ENCODE measurements at regions not wholly inside any gene's neighbourhood (a gene's known extent, or its start where the extent isn't known, plus 50 kb on each side); places are given as distances from the start of the nearest gene placed in this dataset.

GRCh38 chr3:25235031-25235430, 193.0 kb upstream of the RARB start:
- DNase-seq: no peak

- DNase-seq: no peak
Measured at GRCh38 chr3:25235466-25235865, 192.6 kb upstream of the RARB start.

- no peak for DNase-seq
Measured at GRCh38 chr3:25237602-25238001, 190.5 kb upstream of the RARB start.

DNA sequence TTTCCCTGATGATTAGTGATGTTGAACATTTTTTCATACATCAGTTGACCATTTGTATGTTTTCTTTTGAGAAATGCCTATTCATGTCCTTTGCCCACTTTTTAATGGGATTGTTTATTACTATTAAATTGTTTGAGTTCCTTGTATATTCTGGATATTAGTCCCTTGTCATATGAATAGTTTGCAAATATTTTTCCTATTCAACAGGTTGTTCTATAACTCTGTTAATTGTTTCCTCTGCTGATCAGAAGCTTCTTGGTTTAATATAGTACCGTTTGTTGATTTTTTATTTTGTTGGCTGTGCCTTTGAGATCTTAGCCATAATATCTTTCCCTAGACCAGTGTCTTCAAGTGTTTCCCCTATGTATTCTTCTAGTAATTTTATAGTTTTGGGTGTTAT, 189.0 kb upstream of the RARB start:
- DNase-seq: no peak

DNA sequence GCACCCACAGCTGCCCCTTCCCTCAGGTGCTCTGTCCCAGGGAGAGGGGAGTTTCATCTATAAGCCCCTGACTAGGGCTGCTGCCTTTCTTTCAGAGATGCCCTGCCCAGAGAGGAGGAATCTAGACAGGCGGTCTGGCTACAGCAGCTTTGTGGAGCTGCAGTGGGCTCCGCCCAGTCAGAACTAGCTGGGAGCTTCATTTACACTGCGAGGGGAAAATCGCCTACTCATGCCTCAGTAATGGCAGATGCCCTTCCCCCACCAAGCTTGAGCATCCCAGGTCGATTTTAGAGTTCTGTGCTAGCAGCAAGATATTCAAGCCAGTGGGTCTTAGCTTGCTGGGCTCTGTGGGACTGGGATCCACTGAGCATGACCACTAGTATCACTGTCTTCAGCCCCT, 181.2 kb upstream of the RARB start:
- no peak for DNase-seq

DNA sequence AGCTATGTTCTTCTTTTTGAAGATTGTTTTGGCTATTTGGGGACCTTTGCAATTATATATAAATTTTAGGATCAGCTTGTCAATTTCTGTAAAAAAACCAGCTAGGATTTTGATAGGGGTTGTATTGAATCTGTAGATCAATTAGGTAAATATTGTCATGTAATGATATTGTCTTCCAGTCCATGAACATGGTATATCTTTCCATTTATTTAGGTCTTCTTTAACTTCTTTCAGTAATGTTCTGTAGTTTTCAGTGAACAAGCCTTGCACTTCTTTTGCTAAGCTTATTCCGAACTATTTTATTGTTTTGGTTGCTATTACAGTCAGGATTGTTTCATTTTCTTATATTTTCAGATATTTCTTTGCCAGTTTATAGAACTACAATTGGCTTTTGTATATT, 175.8 kb upstream of the RARB start:
- DNase-seq: no peak

GRCh38 chr3:25257026-25257425, 171.0 kb upstream of the RARB start:
- DNase-seq: no peak

- DNase-seq: no peak
Measured at GRCh38 chr3:25259871-25260270, 168.2 kb upstream of the RARB start.

DNA sequence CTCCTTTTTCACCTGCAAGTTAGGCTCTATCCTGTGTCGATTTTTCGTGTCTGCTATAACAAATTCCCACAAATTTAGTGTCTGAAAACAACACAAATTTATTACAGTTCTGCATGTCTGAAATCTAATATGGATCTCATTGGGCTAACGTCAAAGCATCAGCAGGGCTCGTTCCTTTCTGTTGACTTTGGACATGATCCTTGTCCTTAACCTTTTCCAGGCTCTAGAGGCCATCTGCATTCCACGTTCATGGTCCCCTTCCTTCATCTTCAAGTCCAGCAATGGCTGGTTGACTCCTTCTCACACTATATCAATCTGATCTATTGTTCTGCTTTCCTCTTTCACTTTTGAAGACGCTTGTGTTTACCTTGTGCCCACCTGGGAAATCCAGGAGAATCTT, 165.7 kb upstream of the RARB start:
- DNase-seq: no peak

DNA sequence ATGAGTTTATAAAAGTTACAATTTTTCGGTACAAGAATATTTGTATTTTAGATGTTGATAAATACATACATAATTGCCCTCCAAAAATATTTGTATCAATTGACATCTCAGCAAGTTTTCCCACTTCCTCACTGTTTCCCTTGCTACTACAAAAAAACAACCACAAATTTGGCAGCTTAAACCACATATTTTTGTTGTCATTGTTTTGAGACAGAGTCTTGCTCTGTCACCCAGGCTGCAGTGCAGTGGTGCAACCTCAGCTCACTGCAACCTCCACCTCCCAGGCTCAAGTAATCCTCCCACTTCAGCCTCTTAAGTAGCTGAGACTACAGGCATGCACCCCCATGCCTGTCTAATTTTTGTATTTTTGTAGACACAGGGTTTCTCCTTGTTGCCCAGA, 162.8 kb upstream of the RARB start:
- DNase-seq: no peak

GRCh38 chr3:25266677-25267076, 161.4 kb upstream of the RARB start:
- DNase-seq: no peak

GRCh38 chr3:25272090-25272489, 156.0 kb upstream of the RARB start:
- DNase-seq: no peak

DNA sequence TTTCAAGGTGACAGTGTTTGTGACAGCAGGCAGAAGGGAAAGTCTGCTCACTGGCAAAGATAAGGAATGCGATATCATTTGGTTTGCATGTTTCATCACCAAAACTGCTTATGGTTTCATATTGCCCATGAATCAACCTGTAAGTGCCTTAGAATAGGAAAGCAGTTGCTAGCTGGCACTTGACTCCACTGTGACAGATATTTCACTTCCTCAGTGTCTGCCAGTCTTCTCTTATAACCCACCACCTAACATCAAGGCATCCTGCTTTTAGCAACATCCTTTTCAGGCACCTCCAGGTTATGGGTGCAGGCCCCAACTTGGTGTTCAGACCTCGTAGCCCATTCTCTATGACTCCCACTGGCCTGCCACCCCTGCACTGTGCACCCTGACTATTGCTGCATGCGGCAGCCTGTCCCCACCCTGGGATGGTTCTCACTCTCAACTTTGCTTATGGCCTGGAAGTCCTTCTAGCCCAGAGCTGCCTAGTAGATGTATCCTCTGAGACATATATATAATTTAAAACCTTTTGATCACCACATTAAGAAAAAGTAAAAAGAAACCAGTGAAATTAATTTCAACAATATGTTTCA, 154.4 kb upstream of the RARB start:
- no peak for DNase-seq

DNA sequence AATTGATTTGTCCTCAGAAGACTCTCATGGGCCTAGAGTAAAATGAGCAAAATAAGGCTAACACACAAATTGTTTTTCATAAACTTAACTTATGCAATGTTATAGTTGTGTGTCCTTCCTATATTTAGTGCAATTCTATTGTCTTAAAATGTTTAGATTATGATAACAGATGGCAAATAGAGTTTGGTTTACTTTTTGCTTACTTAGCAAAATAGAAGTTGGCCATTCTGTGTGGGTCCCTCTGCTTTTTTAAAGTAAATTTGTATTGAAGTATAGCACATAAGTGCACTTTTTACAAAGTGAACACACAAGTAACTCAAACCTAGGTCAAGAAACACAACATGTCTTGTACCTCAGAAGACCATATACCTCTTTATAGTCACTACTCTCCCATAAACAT, 150.6 kb upstream of the RARB start:
- no peak for DNase-seq

DNA sequence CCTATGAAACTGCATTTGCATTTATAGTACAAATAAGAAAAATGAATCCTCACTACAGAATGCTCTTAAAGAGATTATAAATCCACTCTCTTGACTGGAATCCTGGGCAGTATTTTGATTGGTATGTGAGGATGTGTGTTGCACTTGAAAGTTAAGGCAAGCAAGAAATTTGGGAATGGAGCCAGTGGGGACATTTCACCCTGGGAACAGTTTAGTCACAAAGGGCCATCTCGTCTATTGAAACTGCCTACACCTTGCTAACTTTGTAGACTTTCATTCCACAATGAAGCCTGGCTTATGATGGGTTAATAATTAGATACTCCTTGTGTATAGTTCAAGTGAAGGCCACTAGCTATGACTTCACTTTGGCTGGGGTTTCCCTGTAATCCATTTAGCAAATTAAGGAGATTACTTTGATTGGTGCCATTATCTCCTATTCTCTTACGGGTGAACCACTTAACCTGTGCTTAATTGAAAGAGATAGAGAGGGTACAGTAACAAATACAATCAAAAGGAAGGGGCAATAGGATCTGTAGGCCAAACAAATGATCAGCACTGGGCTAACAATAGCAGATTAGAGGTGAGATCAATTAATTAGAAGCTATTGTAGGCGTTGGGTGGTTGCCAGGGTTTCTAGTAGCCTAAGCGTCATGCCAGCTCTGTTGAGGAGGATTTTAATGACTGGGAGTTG, 146.9 kb upstream of the RARB start:
- DNase-seq: no peak

GRCh38 chr3:25281732-25282126, 146.3 kb upstream of the RARB start:
- DNase-seq: no peak

DNA sequence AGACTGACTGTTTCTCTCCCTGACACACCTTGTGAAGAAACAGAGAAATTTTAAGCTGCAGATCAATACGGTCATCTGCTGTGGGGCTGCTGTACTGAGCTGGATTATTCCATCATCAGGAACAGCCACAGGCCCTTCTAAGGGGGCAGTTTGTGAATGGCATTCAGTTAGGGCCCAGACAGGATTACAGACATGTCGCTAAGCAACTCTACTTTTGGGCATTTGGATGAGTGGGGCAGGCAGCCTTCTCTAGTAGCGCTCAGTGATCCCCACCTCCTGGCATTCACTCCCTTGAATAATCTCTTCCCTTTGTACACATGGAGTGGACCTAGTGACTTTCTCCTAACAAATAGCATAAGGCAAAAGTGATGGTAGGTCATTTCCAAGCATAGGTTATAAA, 144.4 kb upstream of the RARB start:
- DNase-seq: no peak

- DNase-seq: no peak
Measured at GRCh38 chr3:25284249-25284648, 143.8 kb upstream of the RARB start.

GRCh38 chr3:25287291-25287884, 140.7 kb upstream of the RARB start:
- peak; percentile 26 for DNase-seq

DNA sequence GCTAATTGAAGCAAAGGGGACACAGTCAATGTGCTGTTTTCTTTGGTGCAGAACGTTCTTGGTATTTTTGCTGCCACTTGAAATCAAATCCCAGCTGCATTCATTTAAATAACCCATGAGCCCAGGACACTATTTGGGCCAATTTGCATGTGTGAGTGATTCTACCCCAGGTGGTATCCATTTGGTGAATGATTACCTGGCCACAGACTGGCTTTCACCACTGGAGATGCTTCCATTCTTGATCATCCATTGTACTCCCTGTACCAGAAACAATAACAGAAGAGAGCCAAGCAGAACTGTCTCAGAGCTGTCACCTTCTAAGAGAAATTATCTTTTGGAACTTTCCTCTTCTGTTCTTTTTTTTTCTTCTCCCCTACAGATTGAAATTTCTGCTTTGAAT, 139.7 kb upstream of the RARB start:
- no peak for DNase-seq

DNA sequence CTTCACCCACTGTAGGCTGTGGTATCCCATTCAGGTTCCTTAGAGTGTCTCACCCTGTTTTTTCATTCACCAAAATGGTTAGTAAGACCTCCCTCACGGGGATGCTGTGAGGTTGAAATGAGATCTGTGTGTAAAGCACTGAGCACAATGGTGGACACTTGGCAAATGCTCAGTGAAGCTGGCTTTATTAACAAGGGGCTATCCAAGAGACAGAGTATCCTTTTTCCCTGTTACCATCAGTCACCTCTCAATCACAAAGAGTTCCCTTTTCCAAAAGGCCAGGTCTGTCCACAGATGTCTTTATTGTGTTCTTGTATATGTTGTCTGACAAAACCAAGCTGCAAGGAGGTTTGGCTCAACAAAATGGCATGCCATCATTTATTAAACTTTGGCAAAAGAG, 138.9 kb upstream of the RARB start:
- no peak for DNase-seq

- DNase-seq: no peak
Measured at GRCh38 chr3:25289663-25290062, 138.4 kb upstream of the RARB start.

DNA sequence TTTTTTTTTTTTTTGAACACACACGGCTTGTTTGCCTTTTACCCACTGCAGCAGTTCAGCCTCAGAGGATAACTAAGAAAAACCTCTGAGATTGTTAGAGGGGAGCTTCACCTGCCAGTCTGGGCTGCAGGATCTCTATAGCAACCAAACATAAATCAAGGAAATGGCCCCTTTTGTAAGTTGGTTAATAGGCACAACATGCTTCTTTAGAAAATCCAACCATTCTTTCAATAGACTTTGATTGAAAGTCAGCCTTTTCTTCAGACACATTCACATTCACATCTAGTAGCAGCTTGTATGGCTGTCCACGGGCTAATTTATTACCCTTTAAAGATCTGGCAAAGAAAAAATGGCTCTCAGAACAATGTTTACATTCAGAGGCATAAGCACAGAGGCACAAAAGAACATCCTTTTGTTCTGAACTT, 136.6 kb upstream of the RARB start:
- DNase-seq: no peak

DNA sequence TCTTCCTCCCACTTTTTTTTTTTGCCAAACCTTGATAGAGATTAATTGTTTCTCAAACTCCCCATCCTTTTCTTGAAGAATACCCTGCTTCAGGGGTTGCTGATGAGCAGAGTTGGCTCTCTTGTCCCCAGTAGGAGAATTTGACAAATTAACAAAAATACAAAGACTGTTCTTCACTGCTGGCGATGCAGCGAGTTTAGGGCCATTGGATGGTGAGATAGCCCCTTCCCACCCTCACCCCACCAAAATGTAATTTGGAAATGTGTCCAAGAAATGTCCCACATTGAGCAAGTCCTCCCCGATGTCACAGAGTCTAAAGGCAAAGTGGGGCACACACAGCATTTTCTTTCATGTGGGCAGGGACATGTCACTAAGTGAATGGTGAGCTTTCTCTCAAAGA, 136.0 kb upstream of the RARB start:
- no peak for DNase-seq

Data from muscle of arm (tissue), 1 donor.